NCI-H146 treated with DMSO at 0.1 percent for 48 hours (cell line): ENCODE measurements at regions not wholly inside any gene's neighbourhood (a gene's known extent, or its start where the extent isn't known, plus 50 kb on each side); places are given as distances from the start of the nearest gene placed in this dataset.

Source experiments
- DNase-seq: peaks from one replicate; lab custom pipeline; 2025; ENCODE audit not compliant: unreplicated experiment; lab: John Stamatoyannopoulos, UW

DNA sequence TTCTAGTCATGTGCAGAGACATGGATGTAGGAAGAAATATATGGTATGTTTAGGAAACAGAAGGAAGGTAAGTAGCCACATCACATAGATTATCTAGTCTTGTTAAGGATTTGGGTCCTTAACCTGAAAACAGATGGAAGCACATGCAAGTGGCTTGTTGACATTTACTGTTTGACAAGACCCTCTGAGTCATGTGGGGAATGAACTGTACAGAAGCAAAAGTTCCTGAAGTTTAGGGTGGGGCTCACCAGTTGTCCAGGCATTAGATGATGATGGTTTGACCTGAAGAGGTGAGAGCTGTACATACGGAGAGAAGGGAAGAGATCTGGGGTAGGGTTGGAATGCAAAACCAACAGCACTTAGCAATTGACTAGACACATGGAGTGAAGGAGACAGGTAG lies 281.1 kb upstream of the GRIP1 start:
- DNase-seq = no peak

DNA sequence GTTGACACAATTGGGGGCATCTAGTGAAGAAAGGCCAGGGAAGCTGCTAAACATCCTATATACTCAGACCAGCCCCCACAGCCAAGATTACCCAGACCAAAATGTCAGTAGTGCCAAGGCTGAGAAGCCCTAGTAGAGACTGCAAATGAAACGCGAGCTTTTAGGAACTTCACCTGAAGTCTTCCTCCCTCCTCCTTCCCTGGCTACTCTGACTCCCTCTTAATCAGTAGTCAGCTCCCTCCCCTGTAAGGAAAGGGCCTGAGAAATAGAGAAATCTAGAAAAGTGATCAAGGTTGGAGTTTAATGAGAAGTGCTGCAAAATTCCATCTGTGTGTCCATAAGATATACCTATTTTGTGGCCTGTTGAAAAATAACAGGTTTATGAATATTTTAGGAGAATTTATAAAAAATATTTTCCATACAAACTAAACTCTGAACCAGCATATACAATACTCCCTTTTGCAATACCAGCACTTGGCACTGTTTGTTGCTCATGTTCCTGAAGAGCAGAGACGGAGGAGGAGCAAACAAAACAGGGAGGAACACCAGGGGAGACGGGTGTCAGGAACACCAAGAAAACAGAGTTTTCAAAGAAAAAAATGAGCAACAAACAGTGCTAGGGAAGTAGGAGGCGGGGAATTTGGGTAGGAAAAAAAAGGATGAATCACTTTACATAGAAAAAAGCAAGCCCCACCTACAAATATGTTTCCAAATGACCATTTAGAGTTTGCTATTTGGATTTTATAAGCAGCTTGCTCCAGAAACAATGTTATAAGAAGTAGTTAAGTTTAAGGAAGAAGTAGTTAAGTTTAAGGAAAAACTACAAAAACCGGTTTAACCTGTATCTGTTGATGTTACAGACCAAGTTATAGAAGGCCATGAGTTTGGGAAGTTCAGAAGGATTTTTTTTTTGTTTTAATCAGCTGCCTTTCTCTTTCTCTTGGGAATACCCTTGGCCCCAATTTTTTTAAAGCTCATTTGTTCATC lies 282.1 kb upstream of the GRIP1 start:
- DNase-seq = no peak

DNA sequence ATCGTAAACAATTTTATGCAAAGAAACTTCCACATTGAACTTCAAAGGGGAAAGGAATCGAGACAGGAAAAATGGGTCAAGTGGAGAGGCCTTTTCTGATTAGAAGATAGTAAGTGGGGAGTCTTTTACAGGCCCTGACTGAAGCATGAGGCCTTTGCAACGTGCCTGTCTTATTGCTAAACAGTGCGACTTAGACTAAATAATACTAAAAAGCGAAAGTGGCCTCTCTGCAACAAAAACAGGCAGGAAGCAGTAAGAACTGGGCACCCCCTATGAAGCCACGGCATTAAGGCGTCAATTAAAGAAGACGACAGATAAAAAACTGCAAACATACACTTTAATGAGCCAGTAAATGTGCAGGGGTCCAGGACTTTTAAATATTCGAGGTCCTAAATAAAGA lies 283.4 kb upstream of the GRIP1 start:
- DNase-seq = no peak

DNA sequence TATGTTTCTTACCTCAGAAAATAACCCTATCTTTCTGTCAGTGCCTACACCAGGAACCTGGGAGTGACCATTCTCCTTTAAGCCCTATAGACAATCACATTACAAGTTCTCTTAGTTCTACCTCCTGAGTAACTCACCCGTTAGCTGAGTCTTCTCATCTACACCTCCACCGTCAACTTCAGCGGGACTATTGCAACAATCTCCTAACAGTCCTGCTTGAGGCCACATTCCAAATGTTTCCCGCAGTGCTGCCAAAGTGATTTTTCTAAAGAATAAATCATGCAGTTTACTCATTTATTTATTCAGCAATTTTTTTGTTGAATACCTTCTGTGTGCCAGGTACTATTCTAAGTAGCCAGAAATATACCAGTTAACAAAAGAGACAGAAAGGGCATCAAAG lies 285.0 kb upstream of the GRIP1 start:
- no peak for DNase-seq

DNA sequence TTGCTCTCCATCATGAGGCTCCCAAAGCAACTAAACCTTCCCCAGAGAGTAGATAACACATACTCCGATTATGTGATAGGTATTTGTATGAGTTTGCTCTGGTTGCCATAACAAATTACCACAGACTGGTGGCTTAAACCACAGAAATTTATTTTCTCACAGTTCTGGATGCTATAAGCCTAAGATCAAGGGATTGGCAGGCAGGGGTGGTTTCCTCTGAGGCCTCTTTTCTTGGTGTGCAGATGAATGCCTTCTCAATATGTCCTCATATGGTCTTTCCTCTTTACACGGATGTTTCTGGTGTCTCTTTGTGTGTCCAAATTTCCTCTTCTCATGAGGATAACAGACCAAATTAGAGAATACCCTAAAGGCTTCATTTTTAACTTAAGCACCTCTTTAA lies 285.8 kb upstream of the GRIP1 start:
- no peak for DNase-seq

DNA sequence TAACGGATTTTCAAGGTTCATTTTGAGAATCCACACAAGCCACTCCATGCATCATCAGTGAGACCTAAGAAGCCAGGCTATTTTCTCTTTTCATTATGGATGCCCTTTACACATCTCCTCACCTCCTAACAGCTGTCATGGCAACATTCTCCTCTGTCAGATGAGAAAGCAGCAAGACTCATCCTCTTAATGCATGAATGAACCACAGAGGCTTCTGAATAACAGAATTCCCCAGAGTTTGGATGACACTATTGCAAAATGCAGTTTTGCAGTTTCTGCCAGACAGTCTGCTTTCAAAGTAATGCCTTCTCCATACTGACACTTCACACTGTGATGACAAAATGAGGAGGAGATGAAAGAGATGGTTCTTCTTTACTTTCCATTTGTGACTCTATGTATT lies 286.7 kb upstream of the GRIP1 start:
- no peak for DNase-seq

DNA sequence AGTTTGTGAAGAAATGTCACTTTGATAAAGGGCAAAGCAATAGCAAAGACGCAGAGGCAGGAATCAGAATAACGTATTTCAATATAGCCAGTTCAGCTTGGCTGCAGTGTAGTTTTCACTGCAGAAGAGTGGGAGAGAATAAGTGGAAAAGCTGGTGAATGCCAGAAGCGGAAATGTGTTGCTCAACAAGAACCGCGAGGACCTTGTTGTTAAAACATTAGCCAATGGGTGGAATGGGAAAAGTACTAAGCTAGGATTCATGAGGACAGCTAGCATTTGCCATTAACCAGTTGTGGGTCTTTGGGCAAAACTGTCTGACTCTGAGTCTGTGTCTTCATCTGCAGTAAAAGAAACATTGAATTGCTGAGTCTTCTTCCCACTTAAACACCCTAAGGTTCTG lies 292.9 kb upstream of the GRIP1 start:
- no peak for DNase-seq

DNA sequence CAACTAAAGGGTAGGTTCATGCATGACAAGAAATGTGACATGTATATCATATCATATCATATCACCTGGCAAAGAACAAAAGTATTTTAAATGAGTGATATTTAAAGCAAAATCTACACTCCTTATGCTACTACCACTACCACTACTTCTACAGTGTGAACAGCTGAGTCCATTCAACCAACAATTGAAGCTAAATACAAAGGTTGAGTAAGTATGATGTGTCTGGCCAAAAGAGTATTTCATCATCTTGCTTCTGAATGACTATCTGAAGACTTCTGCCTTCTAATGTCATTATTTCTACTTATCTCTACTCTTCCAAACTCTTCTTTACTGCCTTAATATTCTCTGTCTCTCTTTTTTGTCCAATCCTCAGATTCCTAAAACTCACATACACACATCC lies 292.6 kb upstream of the CAND1 start:
- no peak for DNase-seq

DNA sequence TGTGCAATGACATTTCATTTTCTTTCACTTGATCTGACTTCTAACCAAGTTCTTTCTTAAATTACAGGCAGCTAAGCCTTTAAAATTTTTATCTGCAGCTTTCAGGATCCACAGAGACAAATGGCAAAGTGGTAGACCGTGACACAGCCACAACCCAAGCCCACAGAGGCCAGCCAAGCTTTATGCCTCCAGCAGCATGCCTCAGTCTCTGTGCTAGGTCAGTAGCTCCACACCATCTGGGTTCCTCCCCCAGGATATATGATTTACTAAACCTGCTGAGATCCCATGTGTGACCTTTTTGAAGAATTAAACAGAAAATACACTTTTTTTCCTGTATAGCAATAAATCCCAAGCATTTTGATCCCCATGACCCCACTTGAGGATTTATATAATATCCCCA lies 290.4 kb upstream of the CAND1 start:
- DNase-seq = no peak

DNA sequence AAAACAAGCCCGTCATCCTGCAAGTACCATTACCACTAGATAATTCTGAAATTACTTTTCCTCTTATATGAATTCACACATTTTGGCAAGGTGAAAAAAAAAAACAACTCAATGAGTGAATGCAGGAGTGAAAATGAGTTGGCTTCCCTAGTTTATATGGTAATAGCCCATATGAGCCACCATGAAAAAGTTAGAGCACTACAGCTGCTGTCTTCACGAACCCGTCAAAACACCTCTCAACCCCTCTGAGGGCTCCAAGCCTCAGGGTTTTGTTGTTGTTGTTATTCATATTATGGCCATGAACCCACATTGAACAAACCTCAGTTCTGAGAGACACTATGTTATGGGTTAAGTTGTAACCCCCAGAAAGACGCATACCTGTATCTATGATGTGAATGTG lies 289.9 kb upstream of the CAND1 start:
- no peak for DNase-seq

DNA sequence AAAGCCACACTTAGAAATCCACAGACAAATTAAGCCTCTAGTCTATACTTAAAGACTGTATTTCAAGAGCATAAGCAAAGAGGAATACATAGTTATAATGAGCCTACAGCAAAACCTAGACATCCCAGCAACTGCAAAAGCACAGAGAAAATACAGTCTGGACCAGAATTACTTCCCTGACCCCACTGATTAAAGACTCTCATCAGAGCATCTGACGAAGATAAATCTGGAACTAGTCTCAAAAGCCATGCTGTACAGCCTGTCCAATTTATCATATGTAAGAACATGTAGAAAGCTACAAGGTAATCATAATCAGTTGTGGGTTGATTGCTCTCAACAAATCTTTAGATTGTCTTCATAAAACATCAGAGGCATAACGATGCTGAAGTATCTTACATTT lies 285.1 kb upstream of the CAND1 start:
- DNase-seq = no peak

DNA sequence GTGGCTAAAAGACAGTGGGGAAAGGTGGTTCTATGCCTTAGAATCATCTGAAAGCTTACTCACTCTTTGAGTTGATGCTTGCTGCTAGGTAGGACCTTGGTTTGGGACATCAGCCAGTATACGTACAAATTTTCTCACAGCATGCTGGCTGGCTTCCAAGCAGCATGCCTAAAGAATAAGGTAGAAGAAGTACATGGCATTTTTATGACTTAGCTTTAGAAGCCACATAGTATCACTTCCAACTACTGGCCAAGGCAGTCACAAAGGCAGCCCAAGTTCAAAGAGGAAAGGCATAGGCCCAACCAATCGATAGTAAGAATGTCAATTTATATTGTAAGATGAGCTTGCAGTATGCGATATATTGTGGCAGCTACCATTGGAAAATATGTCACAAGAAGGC lies 284.2 kb upstream of the CAND1 start:
- DNase-seq = no peak

DNA sequence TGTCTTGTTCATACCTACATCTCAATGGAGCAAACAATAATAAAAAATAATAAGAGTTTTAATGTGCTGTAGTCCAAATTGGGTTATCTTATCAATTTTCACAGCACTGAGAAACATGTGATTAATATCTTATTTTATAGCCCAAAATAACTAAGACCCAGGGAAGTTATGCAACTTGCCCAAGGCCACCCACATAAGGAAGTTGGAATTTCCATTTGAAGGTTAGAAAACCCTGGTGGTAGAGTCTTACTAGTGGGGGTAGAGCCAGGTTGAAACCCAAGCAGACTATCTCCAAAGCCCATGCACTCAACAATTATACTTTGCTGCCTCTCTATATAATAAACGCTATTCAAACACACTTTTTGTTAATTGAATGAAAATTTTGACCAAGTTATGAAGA lies 270.0 kb upstream of the CAND1 start:
- DNase-seq = no peak

DNA sequence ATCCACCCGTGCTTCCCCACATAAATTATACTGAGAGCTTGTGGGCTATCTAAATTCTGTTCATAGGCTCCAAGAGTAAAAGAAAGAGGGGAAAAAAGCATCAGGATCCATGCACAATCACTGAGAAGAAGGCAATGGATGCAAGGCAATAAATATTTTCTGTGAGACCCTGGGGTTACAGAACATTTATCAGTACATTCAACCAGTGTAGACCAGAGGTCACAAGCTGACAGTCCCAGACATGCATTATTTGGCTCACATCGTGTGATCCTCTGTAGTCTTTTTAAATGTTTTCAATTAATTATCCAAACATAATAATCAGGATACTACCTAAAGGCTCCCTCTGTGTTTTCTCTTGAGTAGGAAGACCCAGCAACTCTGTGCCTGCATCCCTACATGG lies 267.9 kb upstream of the CAND1 start:
- no peak for DNase-seq

DNA sequence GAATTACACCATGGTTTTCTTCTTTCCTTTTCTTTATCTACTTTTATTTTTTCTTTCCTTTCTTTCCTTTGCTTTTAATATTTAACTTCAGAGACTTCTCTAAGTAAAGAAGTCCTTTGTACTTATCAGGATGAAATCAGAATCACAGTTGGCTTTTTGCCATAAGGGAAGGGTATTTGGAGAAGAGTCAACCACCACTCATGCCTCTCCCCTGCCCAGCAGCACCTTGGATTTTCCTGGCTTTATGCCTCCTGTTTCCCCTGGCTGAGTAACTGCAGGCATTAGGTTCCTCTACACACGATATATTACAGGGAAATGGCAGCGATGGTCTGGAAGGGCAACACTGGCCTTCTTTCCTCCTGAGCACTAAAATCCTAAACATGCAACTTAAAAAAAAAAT lies 266.4 kb upstream of the CAND1 start:
- no peak for DNase-seq

DNA sequence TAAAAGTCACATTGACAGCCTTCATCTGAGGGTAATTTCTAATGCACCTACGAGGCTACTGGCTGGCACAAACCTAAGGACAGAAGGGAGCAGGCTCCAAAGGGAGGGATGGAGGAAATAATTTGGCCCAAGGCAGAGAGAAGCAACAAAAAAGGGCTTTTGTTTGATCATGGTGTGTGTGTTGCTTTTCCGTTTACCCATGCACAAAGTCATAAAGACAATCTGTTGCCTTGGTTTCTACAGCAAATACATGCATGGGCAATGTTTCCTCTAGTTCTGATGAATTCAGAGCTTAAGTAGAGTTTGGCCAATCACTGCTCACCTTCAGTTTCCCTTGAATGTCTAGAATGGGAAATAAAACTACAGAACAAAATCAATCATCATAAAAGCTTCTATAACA lies 262.5 kb upstream of the CAND1 start:
- DNase-seq = no peak

DNA sequence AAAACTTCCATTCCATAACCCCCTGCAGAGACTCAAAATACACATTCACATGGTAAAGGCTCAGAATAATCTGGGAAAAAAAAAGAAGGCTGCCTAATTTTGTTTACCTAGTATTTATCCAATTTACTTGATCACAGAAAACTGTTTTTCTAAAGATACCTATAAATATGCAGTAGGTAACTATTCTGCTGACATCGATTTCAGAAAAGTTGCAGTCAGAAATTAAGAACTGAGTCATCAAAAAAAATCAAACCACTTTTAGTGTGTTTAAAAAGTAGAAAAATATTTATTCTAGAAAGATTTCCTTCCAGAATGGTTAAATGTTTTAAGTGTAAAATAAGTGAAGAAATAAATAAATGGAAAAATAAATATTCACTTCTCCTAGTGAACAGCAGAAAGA lies 254.5 kb upstream of the CAND1 start:
- peak; percentile 23 for DNase-seq

DNA sequence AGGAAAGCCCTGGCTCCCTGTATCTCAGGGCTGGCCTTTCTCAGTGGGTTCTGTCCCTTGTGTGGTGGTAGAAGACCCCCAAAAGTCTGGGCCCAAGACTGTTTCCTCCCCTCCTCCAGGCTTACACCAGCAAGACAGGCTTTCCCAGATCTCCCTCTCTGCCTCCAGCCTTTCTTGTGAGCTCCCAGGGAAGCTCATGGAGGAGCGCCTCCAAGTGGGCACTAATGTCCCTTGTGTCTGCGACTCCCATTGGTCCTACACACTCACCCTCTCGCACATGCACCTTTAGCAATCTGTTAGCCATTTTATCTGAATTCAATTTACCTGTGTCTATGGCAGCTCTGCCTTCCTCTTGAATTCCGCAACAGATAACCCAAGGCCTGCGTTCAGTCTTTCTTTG lies 251.1 kb upstream of the CAND1 start:
- DNase-seq = no peak

DNA sequence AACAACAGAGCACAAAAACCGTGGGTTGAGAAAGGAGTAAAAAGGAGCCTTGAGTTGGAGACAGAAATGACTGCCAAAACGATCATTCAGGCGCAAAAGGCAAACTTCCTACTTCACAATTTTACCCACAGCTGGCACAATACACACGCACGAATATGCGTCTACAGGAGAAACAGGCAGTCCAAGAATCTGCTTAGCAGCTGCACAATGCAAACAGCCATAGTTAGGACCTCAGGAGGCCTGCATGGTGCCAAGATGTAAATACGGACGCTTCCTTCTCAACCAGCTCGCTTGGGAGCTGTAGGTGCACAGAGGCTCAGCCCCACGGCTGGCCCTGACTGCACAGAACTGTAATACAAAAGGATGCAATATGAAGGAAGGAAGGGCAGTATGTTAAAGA lies 250.1 kb upstream of the CAND1 start:
- DNase-seq = no peak

DNA sequence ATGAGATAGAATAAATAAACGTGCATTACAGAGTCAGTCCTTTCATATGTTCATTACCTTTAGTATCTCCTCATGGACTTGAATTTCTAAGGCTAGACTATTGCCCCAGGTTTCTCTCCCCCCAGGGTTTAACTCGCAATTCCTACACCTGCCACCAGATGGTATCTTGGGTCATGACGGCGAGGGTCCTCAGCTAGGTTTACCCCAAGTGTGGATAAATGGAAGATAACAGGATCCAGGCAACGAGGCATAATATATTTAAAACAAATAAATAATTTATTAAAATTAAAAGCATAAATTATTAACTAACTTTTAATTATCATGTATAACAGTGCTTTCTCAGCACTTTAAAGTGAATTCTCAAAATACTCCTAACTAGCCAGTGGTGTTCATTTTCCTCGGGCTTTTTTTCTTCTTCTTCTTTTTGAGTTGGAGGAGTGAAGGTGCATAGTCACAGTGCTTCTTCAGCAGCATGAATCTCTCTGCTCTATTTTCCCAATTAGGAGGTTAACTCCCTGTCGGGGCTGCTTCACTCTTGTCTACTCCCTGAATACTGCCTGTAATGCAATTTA lies 243.5 kb upstream of the CAND1 start:
- peak; percentile 57 for DNase-seq

DNA sequence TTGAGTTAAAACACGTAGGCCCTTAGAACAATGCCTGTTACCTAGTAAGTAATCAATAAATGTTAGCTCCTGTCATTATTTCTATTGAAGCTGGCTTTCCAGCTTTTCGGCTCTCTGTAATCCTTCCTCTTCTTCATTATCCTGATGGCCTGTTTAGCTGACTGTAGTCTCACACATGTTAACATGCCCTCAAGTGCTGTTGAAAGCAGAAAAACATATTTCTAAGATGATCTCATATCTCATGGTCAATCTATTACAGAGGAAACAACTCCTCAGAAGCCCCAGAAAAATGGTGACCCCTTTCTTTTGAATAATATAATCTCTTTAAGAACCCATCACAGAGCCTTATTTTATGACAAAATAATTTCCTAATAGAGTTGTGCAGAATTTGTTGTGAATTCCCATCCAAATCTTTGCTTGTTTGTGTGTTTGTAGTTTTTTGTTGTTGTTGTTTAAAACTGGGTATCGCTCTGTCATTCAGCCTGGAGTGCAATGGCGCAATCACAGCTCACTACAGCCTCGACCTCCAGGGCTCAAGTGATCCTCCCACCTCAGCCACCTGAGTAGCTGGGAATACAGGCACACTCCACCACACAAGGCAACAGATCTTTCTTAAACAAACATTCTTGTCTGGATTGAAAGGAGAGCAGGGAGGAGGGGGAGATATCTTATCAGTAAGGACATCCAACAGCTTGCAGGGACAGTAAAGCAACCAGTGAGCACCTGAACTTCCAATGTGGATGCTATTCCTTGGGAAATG lies 242.5 kb upstream of the CAND1 start:
- DNase-seq = peak; percentile 36

DNA sequence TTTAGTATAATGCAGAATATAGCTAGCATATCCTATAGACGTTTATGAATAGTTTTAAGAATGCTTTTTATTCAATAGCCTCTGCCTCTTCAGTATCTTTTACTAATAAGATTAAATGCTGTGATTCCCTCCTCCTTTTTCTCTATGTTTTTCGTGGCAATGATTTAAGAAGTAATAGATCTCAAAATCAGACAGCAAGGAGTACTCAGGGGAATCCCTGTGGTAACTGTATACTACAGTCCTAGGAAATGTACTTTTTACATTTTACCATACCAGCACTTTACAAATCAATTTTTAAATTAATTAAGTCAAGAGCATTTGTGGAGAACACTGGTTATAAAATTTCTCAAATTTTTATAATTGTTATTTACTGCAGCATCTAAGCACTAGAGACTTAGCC lies 240.6 kb upstream of the CAND1 start:
- no peak for DNase-seq
